CD4-positive, alpha-beta T cell (primary cell): ENCODE measurements at regions not wholly inside any gene's neighbourhood (a gene's known extent, or its start where the extent isn't known, plus 50 kb on each side); places are given as distances from the start of the nearest gene placed in this dataset.

Experiments
- ATAC-seq: fragments of 200-7000 bp; cut with Tn5 transposase; one replicate; pipeline ENCODE4 v1.10.0; 2022; ENCODE audit warnings: mild to moderate bottlenecking; ENCODE audit not compliant: poor library complexity
- CTCF ChIA-PET: fragments of 350-600 bp; sonication (Branson Sonifier 250); formaldehyde crosslinking; loops from one replicate; lab custom pipeline; 2021; ENCODE audit warnings: antibody characterized with exemption, inconsistent platforms; lab: Charles Lee
- POLR2A ChIA-PET: fragments of 350-600 bp; sonication (Branson Sonifier 250); formaldehyde crosslinking; loops from one replicate; lab custom pipeline; 2021; ENCODE audit warnings: antibody characterized with exemption, inconsistent platforms; lab: Charles Lee
- DNase-seq, 14 experiments: peaks; one replicate each; pipeline ENCODE4 v3.0.0-alpha.2; 2013 to 2020; ENCODE audit warnings: mixed read lengths in 2 of 14
- H3K27ac ChIP-seq, 2 donors: one replicate each; pipeline versions ENCODE4 v1.5.1 to v1.7.0; 2013; ENCODE audit warnings: low read length in 2 of 2, low read depth in 1 of 2, mild to moderate bottlenecking in 1 of 2
- H3K27me3 ChIP-seq, 2 experiments: 1 replicate in 1 of 2; 2 replicates in 1 of 2; pipeline versions ENCODE4 v1.6.1 to v1.7.0; 2013; ENCODE audit warnings: low read length in 2 of 2, control low read depth in 1 of 2, mild to moderate bottlenecking in 1 of 2, moderate library complexity in 1 of 2; ENCODE audit not compliant: insufficient read depth in 2 of 2, control insufficient read depth in 1 of 2
- H3K36me3 ChIP-seq: one replicate; pipeline ENCODE4 v1.6.1; 2013; ENCODE audit warnings: low read length, control low read depth; ENCODE audit not compliant: insufficient read depth
- H3K4me1 ChIP-seq: one replicate; pipeline ENCODE4 v1.6.1; 2013; ENCODE audit warnings: low read length, control low read depth; ENCODE audit not compliant: insufficient read depth
- H3K4me3 ChIP-seq: one replicate; pipeline ENCODE4 v1.5.1; 2013; ENCODE audit warnings: mild to moderate bottlenecking, low read length, moderate library complexity
- H3K9me3 ChIP-seq, 2 experiments: 1 replicate in 1 of 2; 2 replicates in 1 of 2; pipeline versions ENCODE4 v1.6.1 to v1.7.0; 2013; ENCODE audit warnings: low read length in 2 of 2, mild to moderate bottlenecking in 2 of 2, control low read depth in 1 of 2, moderate library complexity in 1 of 2; ENCODE audit not compliant: control insufficient read depth in 1 of 2, insufficient read depth in 1 of 2
- H3K27ac Mint-ChIP-seq: one replicate; pipeline ENCODE4 v1.8.0; 2020; ENCODE audit warnings: mixed read lengths
- H3K27me3 Mint-ChIP-seq: one replicate; pipeline ENCODE4 v1.8.0; 2021; ENCODE audit warnings: mixed read lengths
- H3K36me3 Mint-ChIP-seq: one replicate; pipeline ENCODE4 v1.8.0; 2021; ENCODE audit warnings: low read depth, mixed read lengths
- H3K4me1 Mint-ChIP-seq: one replicate; pipeline ENCODE4 v1.8.0; 2021; ENCODE audit warnings: low read depth, mixed read lengths
- H3K4me3 Mint-ChIP-seq: one replicate; pipeline ENCODE4 v1.8.0; 2020; ENCODE audit warnings: mild to moderate bottlenecking, mixed read lengths
- H3K9me3 Mint-ChIP-seq: one replicate; pipeline ENCODE4 v1.8.0; 2020; ENCODE audit warnings: mixed read lengths
- intact Hi-C, 2 experiments: fragments of 100-400 bp; cut with DNase I in 1 of 2; cut with micrococcal nuclease in 1 of 2; formaldehyde crosslinking; loops; one replicate each; pipeline versions ENCODE4 v1.15.1 to v1.9.0; 2023 to 2025; cut with DNase I, micrococcal nuclease
- TF ChIP-seq, protein P1 (sequence below): fragments of 200-600 bp; IDR thresholded peaks from one replicate; pipeline ENCODE4 v1.8.0; 2022; ENCODE audit warnings: antibody characterized with exemption, mild to moderate bottlenecking

DNA sequence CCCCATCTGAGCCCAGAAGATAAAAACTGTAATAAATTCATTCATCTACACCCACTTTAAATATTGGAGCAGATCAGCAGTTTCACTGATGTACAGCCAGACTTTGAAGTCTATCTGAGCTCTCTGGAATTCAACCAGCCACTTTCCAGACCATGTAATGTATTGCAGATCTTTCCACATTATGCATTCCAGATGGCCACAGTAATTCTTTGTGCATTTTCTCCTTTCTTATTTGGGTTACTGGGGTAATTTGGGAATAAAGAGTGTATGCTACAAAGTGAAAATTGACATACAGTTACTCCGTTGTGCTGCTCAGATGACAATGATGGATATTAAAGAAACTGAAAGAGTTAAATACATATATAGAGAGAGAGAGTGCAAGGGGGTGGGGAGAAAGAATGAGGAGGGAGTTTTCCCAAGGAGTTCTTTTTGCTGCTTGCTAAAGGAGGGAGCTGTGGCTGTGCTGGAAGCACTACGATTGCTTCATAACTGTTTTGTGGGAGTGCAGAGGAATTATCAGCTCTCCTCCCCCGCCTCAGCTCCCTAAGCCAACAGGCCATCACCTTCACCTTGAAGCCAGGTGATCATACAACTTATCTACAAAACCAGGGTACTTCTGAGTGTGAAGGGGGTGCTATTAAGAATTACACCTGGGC, 152.8 kb downstream of the GAS1 start:
- no peak for DNase-seq
- no peak overlapping the region for H3K27ac Mint-ChIP-seq
- Histone ChIP-seq H3K27ac (no peak overlapping the region), H3K36me3 (no peaks in the 10 kb centered on the region), H3K9me3 (no peaks in the 10 kb centered on the region), H3K4me3 (no peak overlapping the region), H3K4me1 (no peaks in the 10 kb centered on the region), H3K27me3 (no peaks in the 10 kb centered on the region)
- ATAC-seq, result no peak
- ChIA-PET CTCF (no interaction called here), POLR2A (no interaction called here)
- peaks cover 22% of the 10 kb centered on the region for H3K27me3 Mint-ChIP-seq
- intact Hi-C loops, result no loop called here
- no peaks in the 10 kb centered on the region for H3K9me3 Mint-ChIP-seq
- H3K4me3 Mint-ChIP-seq, result no peak overlapping the region
- H3K36me3 Mint-ChIP-seq, result no peaks in the 10 kb centered on the region
- H3K4me1 Mint-ChIP-seq, result no peaks in the 10 kb centered on the region
- TF ChIP-seq, protein P1, sequence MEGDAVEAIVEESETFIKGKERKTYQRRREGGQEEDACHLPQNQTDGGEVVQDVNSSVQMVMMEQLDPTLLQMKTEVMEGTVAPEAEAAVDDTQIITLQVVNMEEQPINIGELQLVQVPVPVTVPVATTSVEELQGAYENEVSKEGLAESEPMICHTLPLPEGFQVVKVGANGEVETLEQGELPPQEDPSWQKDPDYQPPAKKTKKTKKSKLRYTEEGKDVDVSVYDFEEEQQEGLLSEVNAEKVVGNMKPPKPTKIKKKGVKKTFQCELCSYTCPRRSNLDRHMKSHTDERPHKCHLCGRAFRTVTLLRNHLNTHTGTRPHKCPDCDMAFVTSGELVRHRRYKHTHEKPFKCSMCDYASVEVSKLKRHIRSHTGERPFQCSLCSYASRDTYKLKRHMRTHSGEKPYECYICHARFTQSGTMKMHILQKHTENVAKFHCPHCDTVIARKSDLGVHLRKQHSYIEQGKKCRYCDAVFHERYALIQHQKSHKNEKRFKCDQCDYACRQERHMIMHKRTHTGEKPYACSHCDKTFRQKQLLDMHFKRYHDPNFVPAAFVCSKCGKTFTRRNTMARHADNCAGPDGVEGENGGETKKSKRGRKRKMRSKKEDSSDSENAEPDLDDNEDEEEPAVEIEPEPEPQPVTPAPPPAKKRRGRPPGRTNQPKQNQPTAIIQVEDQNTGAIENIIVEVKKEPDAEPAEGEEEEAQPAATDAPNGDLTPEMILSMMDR, result no peak

DNA sequence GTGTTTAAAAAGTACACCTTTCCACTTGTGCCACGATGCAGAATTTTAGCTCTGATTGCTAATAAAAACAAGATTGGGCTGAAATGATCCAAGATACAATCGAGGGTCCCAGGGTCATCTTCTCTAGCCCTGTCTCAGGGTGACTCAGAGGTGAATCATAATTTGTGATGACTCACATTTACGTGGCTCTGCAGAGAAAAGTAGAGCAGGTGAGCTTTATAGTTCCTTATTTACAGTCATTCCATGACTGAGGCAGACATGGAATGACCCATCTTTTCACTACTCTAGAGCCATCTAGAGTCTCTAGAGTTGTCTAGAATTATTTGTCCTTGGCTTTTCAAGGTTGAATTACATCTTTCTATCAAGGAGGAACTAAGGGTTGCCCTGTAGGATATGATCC, 155.2 kb downstream of the GAS1 start:
- Mint-ChIP-seq H3K9me3 (no peaks in the 10 kb centered on the region), H3K4me1 (no peaks in the 10 kb centered on the region), H3K27me3 (peaks cover 11% of the 10 kb centered on the region), H3K4me3 (no peak overlapping the region), H3K36me3 (no peaks in the 10 kb centered on the region), H3K27ac (no peak overlapping the region)
- H3K4me3 ChIP-seq, result no peak overlapping the region
- H3K9me3 ChIP-seq, result no peaks in the 10 kb centered on the region
- TF ChIP-seq, protein P1, result no peak
- intact Hi-C loops, result no loop called here
- no peaks in the 10 kb centered on the region for H3K27me3 ChIP-seq
- ChIA-PET CTCF (no interaction called here), POLR2A (no interaction called here)
- no peaks in the 10 kb centered on the region for H3K36me3 ChIP-seq
- no peak overlapping the region for H3K27ac ChIP-seq
- peak in 1 of 14 experiments; percentile 2 for DNase-seq
- ATAC-seq, result no peak
- no peaks in the 10 kb centered on the region for H3K4me1 ChIP-seq

DNA sequence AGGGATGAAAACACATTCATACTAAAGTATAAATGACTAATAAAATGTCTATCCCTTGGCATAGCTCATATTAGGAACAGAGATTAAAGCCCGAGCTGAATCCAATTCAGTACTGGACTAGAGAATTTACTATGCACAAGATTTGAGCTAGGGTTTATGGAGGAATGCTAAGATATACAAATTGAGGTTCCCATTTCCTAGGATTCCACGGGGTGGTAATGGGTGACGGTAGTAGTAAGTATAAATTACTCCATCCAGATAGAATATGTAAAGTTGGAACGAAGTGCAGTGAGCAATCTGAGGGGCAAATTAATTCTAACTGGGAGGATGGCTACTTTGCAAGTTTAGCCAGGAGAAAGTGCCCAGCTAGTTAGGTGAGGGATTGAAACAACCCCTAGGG, 156.5 kb downstream of the GAS1 start:
- H3K4me3 Mint-ChIP-seq, result no peak overlapping the region
- POLR2A ChIA-PET, result no interaction called here
- TF ChIP-seq, protein P1, result no peak
- H3K27ac Mint-ChIP-seq, result no peak overlapping the region
- no peaks in the 10 kb centered on the region for H3K9me3 ChIP-seq
- H3K4me3 ChIP-seq, result no peak overlapping the region
- no peaks in the 10 kb centered on the region for H3K36me3 Mint-ChIP-seq
- ATAC-seq (no peak), DNase-seq (no peak)
- no peaks in the 10 kb centered on the region for H3K36me3 ChIP-seq
- no peaks in the 10 kb centered on the region for H3K4me1 ChIP-seq
- peaks cover 11% of the 10 kb centered on the region for H3K27me3 Mint-ChIP-seq
- intact Hi-C loops, result no loop called here
- no peak overlapping the region for H3K27ac ChIP-seq
- no peaks in the 10 kb centered on the region for H3K9me3 Mint-ChIP-seq
- H3K4me1 Mint-ChIP-seq, result no peaks in the 10 kb centered on the region
- CTCF ChIA-PET, result no interaction called here
- H3K27me3 ChIP-seq, result no peaks in the 10 kb centered on the region
